ENCODE measurements at regions not wholly inside any gene's neighbourhood (a gene's known extent, or its start where the extent isn't known, plus 50 kb on each side); places are given as distances from the start of the nearest gene placed in this dataset.

DNA sequence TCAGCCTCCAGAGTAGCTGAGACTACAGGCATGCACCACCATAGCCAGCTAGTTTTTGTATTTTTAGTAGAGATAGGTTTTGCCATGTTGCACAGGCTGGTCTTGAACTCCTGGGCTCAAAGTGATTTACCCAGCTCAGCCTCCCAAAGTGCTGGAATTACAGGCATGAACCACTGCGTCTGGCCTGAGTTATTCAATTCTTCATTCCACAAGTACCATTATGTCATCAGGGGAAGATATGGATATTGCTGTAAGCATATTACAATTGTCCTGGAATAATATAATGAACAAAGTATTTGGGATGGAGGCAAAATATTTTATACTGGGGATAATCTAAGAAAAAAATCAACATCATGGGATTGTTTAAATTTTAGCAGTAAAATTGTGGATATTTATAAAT is 646.0 kb upstream of the SLITRK6 start:
- no peaks in the 10 kb centered on the region for H3K36me3 ChIP-seq (ENCODE audit: control insufficient read depth, insufficient read depth, low read length)
- BruUV-seq (replicated peaks), result no TSS peak

DNA sequence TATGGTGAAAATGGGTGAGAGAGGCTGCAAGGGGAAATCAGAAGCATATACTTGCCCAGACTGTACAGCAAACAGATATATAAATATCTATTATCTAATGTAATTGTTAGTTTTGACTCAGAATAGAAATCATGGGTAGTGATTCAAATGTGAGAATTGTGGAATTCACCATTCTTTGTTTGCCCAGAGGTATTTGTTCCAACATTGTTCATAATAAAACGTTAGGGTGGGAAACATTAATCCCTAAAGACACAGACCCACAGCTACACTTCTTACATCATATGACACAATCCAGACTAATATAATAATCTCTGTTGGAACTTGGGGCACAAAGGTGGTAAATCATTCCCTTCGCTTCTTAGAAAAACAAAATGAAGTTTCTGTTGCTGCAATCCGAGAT is 646.5 kb upstream of the SLITRK6 start:
- in situ Hi-C loops (cut with HindIII; ENCODE audit: low pct_unique_long_range_greater_than_20kb, low sequenced_read_pairs) (no loop called here), intact Hi-C loops (cut with micrococcal nuclease; ENCODE audit: unreplicated experiment) (no loop called here)
- Histone ChIP-seq H3K9me3 (ENCODE audit: control insufficient read depth, insufficient read depth, low read depth, low read length) (no peaks in the 10 kb centered on the region), H3K27ac (ENCODE audit: low read length) (no peak overlapping the region), H3K27me3 (ENCODE audit: control insufficient read depth, insufficient read depth, low read length) (no peaks in the 10 kb centered on the region), H3K4me3 (ENCODE audit: low read depth in 2 of 2, low read length in 2 of 2) (no peak overlapping the region), H3K36me3 (ENCODE audit: control insufficient read depth, insufficient read depth, low read length) (no peaks in the 10 kb centered on the region), H3K4me1 (ENCODE audit: control insufficient read depth, insufficient read depth, low read length) (no peaks in the 10 kb centered on the region)
- POLR2A ChIA-PET, result no interaction called here
- DNase-seq (ENCODE audit: low read depth, low spot score), result no peak
- ATAC-seq, result no peak
- TF ChIP-seq POLR2AphosphoS5 (IDR thresholded peaks at IDR 0.05; ENCODE audit: low read depth, low read length), result no peak
- TF ChIP-seq, protein P1, sequence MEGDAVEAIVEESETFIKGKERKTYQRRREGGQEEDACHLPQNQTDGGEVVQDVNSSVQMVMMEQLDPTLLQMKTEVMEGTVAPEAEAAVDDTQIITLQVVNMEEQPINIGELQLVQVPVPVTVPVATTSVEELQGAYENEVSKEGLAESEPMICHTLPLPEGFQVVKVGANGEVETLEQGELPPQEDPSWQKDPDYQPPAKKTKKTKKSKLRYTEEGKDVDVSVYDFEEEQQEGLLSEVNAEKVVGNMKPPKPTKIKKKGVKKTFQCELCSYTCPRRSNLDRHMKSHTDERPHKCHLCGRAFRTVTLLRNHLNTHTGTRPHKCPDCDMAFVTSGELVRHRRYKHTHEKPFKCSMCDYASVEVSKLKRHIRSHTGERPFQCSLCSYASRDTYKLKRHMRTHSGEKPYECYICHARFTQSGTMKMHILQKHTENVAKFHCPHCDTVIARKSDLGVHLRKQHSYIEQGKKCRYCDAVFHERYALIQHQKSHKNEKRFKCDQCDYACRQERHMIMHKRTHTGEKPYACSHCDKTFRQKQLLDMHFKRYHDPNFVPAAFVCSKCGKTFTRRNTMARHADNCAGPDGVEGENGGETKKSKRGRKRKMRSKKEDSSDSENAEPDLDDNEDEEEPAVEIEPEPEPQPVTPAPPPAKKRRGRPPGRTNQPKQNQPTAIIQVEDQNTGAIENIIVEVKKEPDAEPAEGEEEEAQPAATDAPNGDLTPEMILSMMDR (IDR thresholded peaks at IDR 0.05), result no peak
- no peak for TF ChIP-seq SIN3A (IDR thresholded peaks at IDR 0.05; ENCODE audit: borderline replicate concordance, insufficient read depth, low read depth, low read length)
- TF ChIP-seq TCF7L2 (IDR thresholded peaks at IDR 0.05; ENCODE audit: low read depth, low read length), result no peak
- TF ChIP-seq, protein P2, sequence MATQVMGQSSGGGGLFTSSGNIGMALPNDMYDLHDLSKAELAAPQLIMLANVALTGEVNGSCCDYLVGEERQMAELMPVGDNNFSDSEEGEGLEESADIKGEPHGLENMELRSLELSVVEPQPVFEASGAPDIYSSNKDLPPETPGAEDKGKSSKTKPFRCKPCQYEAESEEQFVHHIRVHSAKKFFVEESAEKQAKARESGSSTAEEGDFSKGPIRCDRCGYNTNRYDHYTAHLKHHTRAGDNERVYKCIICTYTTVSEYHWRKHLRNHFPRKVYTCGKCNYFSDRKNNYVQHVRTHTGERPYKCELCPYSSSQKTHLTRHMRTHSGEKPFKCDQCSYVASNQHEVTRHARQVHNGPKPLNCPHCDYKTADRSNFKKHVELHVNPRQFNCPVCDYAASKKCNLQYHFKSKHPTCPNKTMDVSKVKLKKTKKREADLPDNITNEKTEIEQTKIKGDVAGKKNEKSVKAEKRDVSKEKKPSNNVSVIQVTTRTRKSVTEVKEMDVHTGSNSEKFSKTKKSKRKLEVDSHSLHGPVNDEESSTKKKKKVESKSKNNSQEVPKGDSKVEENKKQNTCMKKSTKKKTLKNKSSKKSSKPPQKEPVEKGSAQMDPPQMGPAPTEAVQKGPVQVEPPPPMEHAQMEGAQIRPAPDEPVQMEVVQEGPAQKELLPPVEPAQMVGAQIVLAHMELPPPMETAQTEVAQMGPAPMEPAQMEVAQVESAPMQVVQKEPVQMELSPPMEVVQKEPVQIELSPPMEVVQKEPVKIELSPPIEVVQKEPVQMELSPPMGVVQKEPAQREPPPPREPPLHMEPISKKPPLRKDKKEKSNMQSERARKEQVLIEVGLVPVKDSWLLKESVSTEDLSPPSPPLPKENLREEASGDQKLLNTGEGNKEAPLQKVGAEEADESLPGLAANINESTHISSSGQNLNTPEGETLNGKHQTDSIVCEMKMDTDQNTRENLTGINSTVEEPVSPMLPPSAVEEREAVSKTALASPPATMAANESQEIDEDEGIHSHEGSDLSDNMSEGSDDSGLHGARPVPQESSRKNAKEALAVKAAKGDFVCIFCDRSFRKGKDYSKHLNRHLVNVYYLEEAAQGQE (IDR thresholded peaks at IDR 0.05; ENCODE audit: insufficient read depth in 1 of 2, low read depth in 2 of 2, low read length in 1 of 2), result no peak
- CTCF ChIA-PET, result no interaction called here
- BruUV-seq (replicated peaks), result no TSS peak

More for the DNA sequence above, 646.0 kb upstream of the SLITRK6 start:
- no peak for ATAC-seq
- Histone ChIP-seq H3K4me1 (ENCODE audit: control insufficient read depth, insufficient read depth, low read length) (no peaks in the 10 kb centered on the region), H3K4me3 (ENCODE audit: low read depth in 2 of 2, low read length in 2 of 2) (no peak overlapping the region), H3K27me3 (ENCODE audit: control insufficient read depth, insufficient read depth, low read length) (no peaks in the 10 kb centered on the region), H3K27ac (ENCODE audit: low read length) (no peak overlapping the region), H3K9me3 (ENCODE audit: control insufficient read depth, insufficient read depth, low read depth, low read length) (no peaks in the 10 kb centered on the region)
- in situ Hi-C loops (cut with HindIII; ENCODE audit: low pct_unique_long_range_greater_than_20kb, low sequenced_read_pairs) (no loop called here), intact Hi-C loops (cut with micrococcal nuclease; ENCODE audit: unreplicated experiment) (no loop called here)
- no peak for DNase-seq (ENCODE audit: low read depth, low spot score)
- ChIA-PET POLR2A (no interaction called here), CTCF (no interaction called here)
- no peak for TF ChIP-seq TCF7L2 (IDR thresholded peaks at IDR 0.05; ENCODE audit: low read depth, low read length)
- TF ChIP-seq, protein P1 (IDR thresholded peaks at IDR 0.05), result no peak
- TF ChIP-seq, protein P2 (IDR thresholded peaks at IDR 0.05; ENCODE audit: insufficient read depth in 1 of 2, low read depth in 2 of 2, low read length in 1 of 2), result no peak
- no peak for TF ChIP-seq SIN3A (IDR thresholded peaks at IDR 0.05; ENCODE audit: borderline replicate concordance, insufficient read depth, low read depth, low read length)
- no peak for TF ChIP-seq POLR2AphosphoS5 (IDR thresholded peaks at IDR 0.05; ENCODE audit: low read depth, low read length)
